GM23248 (cell line): ENCODE measurements at regions not wholly inside any gene's neighbourhood (a gene's known extent, or its start where the extent isn't known, plus 50 kb on each side); places are given as distances from the start of the nearest gene placed in this dataset.

ENCODE experiments used
- DNase-seq: peaks from one replicate; pipeline ENCODE4 v3.0.0-alpha.2; 2015
- H2AFZ ChIP-seq: fragments of 200-600 bp; sonication (generic); 2 replicates; pipeline ENCODE4 v1.6.1; 2016; ENCODE audit warnings: antibody characterized with exemption
- H3F3A ChIP-seq: fragments of 200-600 bp; sonication (generic); 2 replicates; pipeline ENCODE4 v1.6.1; 2016; ENCODE audit warnings: mild to moderate bottlenecking, antibody characterized with exemption, mixed run types; ENCODE audit not compliant: insufficient read depth
- H3K27ac ChIP-seq: fragments of 200-600 bp; sonication (generic); 2 replicates; pipeline ENCODE4 v1.5.1; 2016; ENCODE audit warnings: mild to moderate bottlenecking
- H3K27me3 ChIP-seq: fragments of 200-600 bp; sonication (generic); replicated peaks from 2 replicates; pipeline ENCODE4 v1.6.1; 2016; ENCODE audit warnings: mild to moderate bottlenecking; ENCODE audit not compliant: insufficient read depth
- H3K36me3 ChIP-seq: fragments of 200-600 bp; sonication (generic); 2 replicates; pipeline ENCODE4 v1.6.1; 2016; ENCODE audit warnings: low read depth, mild to moderate bottlenecking
- H3K4me1 ChIP-seq: fragments of 200-600 bp; sonication (generic); 2 replicates; pipeline ENCODE4 v1.6.1; 2016; ENCODE audit warnings: mild to moderate bottlenecking; ENCODE audit not compliant: insufficient read depth
- H3K4me2 ChIP-seq: fragments of 200-600 bp; sonication (generic); one replicate; pipeline ENCODE4 v1.6.1; 2016; ENCODE audit warnings: mild to moderate bottlenecking; ENCODE audit not compliant: unreplicated experiment
- H3K4me3 ChIP-seq: fragments of 200-600 bp; sonication (generic); 2 replicates; pipeline ENCODE4 v1.5.1; 2016; ENCODE audit warnings: mild to moderate bottlenecking
- H3K79me2 ChIP-seq: fragments of 200-600 bp; sonication (generic); 2 replicates; pipeline ENCODE4 v1.6.1; 2016; ENCODE audit warnings: mild to moderate bottlenecking; ENCODE audit not compliant: insufficient read depth
- H3K9ac ChIP-seq: fragments of 200-600 bp; sonication (generic); 2 replicates; pipeline ENCODE4 v1.6.1; 2016; ENCODE audit warnings: mild to moderate bottlenecking
- H3K9me2 ChIP-seq: fragments of 200-600 bp; sonication (generic); 2 replicates; pipeline ENCODE4 v1.6.1; 2016; ENCODE audit warnings: mixed run types, mild to moderate bottlenecking, moderate library complexity; ENCODE audit not compliant: insufficient read depth
- H3K9me3 ChIP-seq: fragments of 200-600 bp; sonication (generic); one replicate; pipeline ENCODE4 v1.6.1; 2017; ENCODE audit warnings: low read depth
- H4K20me1 ChIP-seq: fragments of 200-600 bp; sonication (generic); 2 replicates; pipeline ENCODE4 v1.6.0; 2016; ENCODE audit not compliant: insufficient read depth
- EZH2 ChIP-seq: fragments of 200-600 bp; sonication (generic); IDR thresholded peaks from 2 replicates; pipeline ENCODE4 v1.6.1; 2018; ENCODE audit warnings: antibody characterized with exemption, mild to moderate bottlenecking; ENCODE audit not compliant: insufficient read depth, poor library complexity, severe bottlenecking
- EZH2phosphoT487 ChIP-seq: fragments of 200-600 bp; sonication (generic); IDR thresholded peaks from 2 replicates; pipeline ENCODE4 v1.6.1; 2018; ENCODE audit warnings: antibody characterized with exemption, moderate library complexity, mild to moderate bottlenecking, low read depth; ENCODE audit not compliant: insufficient read depth
- WGBS, 2 experiments: methylation state at CpG; one replicate each; pipeline ENCODE4 v1.1.6; 2015 to 2017; ENCODE audit warnings: low lambda C conversion rate in 2 of 2, low coverage in 1 of 2; ENCODE audit errors: missing lambda C conversion rate in 2 of 2; 5-methylcytosine and 5-hydroxymethylcytosine counted together
- in situ Hi-C: fragments of 300-500 bp; cut with MboI; formaldehyde crosslinking; loops from 2 replicates; pipeline ENCODE4 v1.15.0; 2020

DNA sequence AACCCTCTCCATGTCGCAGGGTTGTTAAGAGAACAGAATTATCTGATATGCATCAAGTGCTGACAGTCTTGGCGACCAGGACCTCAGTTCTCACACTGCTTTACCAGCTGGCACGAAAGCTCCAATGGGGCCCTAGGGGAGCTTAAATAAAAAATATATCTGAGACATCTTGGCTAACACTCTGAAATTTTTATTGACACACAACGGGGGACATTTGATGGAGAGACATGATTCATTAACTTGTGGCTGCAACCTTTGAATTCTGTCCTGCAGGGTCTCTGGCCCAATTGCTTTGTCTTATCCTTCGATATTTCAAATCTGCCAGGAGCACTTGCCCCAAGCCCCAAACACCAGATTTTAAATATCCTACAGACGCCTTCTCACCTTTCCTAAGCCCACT, 567.0 kb downstream of the AJAP1 start:
- no peak overlapping the region for H3K27ac ChIP-seq
- H3K27me3 ChIP-seq: no peaks in the 10 kb centered on the region
- no peaks in the 10 kb centered on the region for H3K79me2 ChIP-seq
- in situ Hi-C loops: no loop called here
- H3K9me2 ChIP-seq: no peaks in the 10 kb centered on the region
- no peaks in the 10 kb centered on the region for H3F3A ChIP-seq
- no peaks in the 10 kb centered on the region for H3K36me3 ChIP-seq
- 10 to 18% methylated on average over 6 of the region's 6 CpGs for WGBS, 2 experiments
- H4K20me1 ChIP-seq: no peaks in the 10 kb centered on the region
- H2AFZ ChIP-seq: no peak overlapping the region
- H3K4me3 ChIP-seq: no peak overlapping the region
- no peaks in the 10 kb centered on the region for H3K9me3 ChIP-seq
- no peak overlapping the region for H3K9ac ChIP-seq
- H3K4me1 ChIP-seq: no peaks in the 10 kb centered on the region
- no peak overlapping the region for H3K4me2 ChIP-seq
- no peak for DNase-seq
- TF ChIP-seq EZH2: no peak
- TF ChIP-seq EZH2phosphoT487: no peak

DNA sequence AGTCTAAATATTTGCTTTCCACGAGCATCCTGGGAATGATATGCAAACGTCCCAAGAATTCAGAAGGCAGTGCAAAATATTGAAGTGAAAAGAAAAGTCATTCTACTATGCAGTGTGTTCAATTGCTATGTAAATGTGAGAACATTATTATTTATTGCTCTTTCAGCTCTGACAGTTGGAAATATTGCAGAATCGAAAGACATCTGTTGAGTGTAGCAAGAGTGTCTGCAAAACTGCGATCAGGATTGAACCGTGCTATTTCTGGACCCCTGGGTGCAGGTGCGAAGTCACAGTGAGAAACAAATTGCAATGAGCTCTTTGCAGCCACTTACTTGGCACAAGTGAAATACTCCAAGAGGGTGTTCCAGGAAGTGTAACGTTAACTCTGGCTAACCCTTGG, 566.4 kb downstream of the AJAP1 start:
- WGBS, 2 experiments: 1 to 2% methylated on average over 7 of the region's 7 CpGs
- H3K27me3 ChIP-seq: no peaks in the 10 kb centered on the region
- no peak for TF ChIP-seq EZH2
- no peak for TF ChIP-seq EZH2phosphoT487
- no peaks in the 10 kb centered on the region for H3K4me1 ChIP-seq
- H3K79me2 ChIP-seq: no peaks in the 10 kb centered on the region
- in situ Hi-C loops: no loop called here
- no peaks in the 10 kb centered on the region for H3K36me3 ChIP-seq
- H2AFZ ChIP-seq: no peak overlapping the region
- H3K4me2 ChIP-seq: no peak overlapping the region
- H3K9ac ChIP-seq: no peak overlapping the region
- H3K27ac ChIP-seq: no peak overlapping the region
- no peak overlapping the region for H3K4me3 ChIP-seq
- no peaks in the 10 kb centered on the region for H3K9me3 ChIP-seq
- no peaks in the 10 kb centered on the region for H4K20me1 ChIP-seq
- no peaks in the 10 kb centered on the region for H3K9me2 ChIP-seq
- no peaks in the 10 kb centered on the region for H3F3A ChIP-seq
- no peak for DNase-seq

DNA sequence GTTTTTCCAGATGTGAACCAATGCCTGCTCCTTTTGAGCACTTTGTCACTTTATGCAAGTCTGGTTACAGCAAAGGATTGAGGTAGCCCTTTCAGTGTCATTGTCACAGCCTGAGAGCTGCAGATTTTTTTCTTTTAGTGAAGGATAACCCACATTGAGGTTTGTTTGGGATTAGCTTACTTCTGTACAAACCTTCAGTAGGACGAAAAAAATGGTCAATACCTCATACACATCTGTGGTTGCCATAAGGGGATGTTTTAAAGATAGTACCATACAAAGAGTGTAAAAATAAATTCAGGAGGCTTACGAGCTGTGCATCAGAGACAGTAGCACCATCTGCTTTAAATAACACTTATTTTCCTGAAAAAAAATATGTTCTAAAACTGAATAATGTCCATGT, 566.0 kb downstream of the AJAP1 start:
- H4K20me1 ChIP-seq: no peaks in the 10 kb centered on the region
- H3F3A ChIP-seq: no peaks in the 10 kb centered on the region
- no peak overlapping the region for H3K4me3 ChIP-seq
- no peaks in the 10 kb centered on the region for H3K9me2 ChIP-seq
- no peaks in the 10 kb centered on the region for H3K79me2 ChIP-seq
- no peaks in the 10 kb centered on the region for H3K27me3 ChIP-seq
- no peaks in the 10 kb centered on the region for H3K36me3 ChIP-seq
- H3K9ac ChIP-seq: no peak overlapping the region
- no peaks in the 10 kb centered on the region for H3K4me1 ChIP-seq
- no peak for TF ChIP-seq EZH2
- no peak for TF ChIP-seq EZH2phosphoT487
- H3K9me3 ChIP-seq: no peaks in the 10 kb centered on the region
- in situ Hi-C loops: no loop called here
- no peak overlapping the region for H3K27ac ChIP-seq
- no peak overlapping the region for H2AFZ ChIP-seq
- DNase-seq: no peak
- no peak overlapping the region for H3K4me2 ChIP-seq
- WGBS, 2 experiments: 0 to 4% methylated on average over 2 of the region's 2 CpGs

DNA sequence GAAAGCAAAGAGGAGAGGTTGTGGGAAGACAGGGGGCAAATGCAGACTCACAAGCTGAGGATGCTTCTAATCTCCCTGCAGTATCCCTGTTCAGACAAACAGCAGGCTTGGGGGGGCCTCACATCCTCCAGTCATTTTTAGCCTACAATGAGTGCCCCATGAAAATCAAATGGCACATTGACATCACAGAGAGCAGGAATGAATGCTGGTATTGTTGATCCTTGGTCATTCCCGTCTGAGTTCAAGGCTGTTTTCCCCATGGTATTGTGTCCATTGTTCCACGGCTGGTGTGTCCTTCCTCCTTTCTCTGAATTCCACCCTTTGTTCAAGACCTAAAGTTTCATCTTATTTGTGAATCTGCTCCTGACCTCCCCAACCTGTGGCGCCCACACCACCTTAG, 545.6 kb downstream of the AJAP1 start:
- Histone ChIP-seq H3K4me3 (no peak overlapping the region), H3K27me3 (no peaks in the 10 kb centered on the region), H3K36me3 (no peaks in the 10 kb centered on the region), H3K27ac (no peak overlapping the region), H2AFZ (no peak overlapping the region), H3K9me3 (no peaks in the 10 kb centered on the region), H4K20me1 (no peaks in the 10 kb centered on the region), H3K9ac (no peak overlapping the region), H3K4me2 (no peak overlapping the region), H3K4me1 (no peaks in the 10 kb centered on the region), H3K9me2 (no peaks in the 10 kb centered on the region), H3K79me2 (no peaks in the 10 kb centered on the region), H3F3A (no peaks in the 10 kb centered on the region)
- in situ Hi-C loops: no loop called here
- 5 to 10% methylated on average over 3 of the region's 3 CpGs for WGBS, 2 experiments
- TF ChIP-seq EZH2 (no peak), EZH2phosphoT487 (no peak)
- DNase-seq: no peak

DNA sequence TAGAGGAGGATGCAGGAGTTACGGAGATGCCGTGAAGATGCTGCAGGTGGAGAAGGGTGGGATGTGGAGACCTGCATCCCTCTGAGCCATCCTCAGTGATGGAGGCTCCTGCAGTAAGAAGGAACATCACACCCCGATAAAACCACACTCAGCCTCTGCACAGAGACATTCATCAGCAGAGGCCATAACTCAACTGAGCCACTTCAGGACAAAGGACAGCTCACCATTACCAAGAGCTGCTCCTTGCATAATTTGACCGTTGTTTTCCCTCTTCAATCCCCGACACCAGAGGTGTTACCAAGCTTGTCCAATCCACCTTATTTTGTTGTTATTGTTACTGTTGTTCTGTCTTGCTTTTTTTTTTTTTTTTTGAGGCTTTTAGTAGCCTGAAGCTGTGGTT, 543.9 kb downstream of the AJAP1 start:
- no peak overlapping the region for H3K9ac ChIP-seq
- no peaks in the 10 kb centered on the region for H3K27me3 ChIP-seq
- no peaks in the 10 kb centered on the region for H3F3A ChIP-seq
- DNase-seq: no peak
- H3K9me2 ChIP-seq: no peaks in the 10 kb centered on the region
- H3K9me3 ChIP-seq: no peaks in the 10 kb centered on the region
- no peak overlapping the region for H3K4me3 ChIP-seq
- H2AFZ ChIP-seq: no peak overlapping the region
- H3K79me2 ChIP-seq: no peaks in the 10 kb centered on the region
- no peaks in the 10 kb centered on the region for H4K20me1 ChIP-seq
- no peak for TF ChIP-seq EZH2phosphoT487
- no peak for TF ChIP-seq EZH2
- no peaks in the 10 kb centered on the region for H3K36me3 ChIP-seq
- 30 to 36% methylated on average over 5 of the region's 5 CpGs for WGBS, 2 experiments
- no peaks in the 10 kb centered on the region for H3K4me1 ChIP-seq
- H3K4me2 ChIP-seq: no peak overlapping the region
- in situ Hi-C loops: no loop called here
- no peak overlapping the region for H3K27ac ChIP-seq
